H9 (cell line): ENCODE measurements at regions not wholly inside any gene's neighbourhood (a gene's known extent, or its start where the extent isn't known, plus 50 kb on each side); places are given as distances from the start of the nearest gene placed in this dataset.

Source experiments
- DNase-seq: peaks from one replicate; pipeline ENCODE4 v3.0.0-alpha.2; 2017
- H2AFZ ChIP-seq: one replicate; pipeline ENCODE4 v1.6.1; 2013; ENCODE audit warnings: mild to moderate bottlenecking, low read length, control low read depth, moderate library complexity
- H2AK5ac ChIP-seq: 2 replicates; pipeline ENCODE4 v1.6.1; 2013; ENCODE audit warnings: low read length, control low read depth, mixed read lengths; ENCODE audit not compliant: insufficient read length
- H2BK120ac ChIP-seq: one replicate; pipeline ENCODE4 v1.6.1; 2013; ENCODE audit warnings: low read depth, mild to moderate bottlenecking, low read length, control low read depth, inconsistent platforms; ENCODE audit not compliant: poor library complexity, severe bottlenecking
- H2BK12ac ChIP-seq: 2 replicates; pipeline ENCODE4 v1.6.1; 2013; ENCODE audit warnings: low read length, control low read depth, mixed read lengths, low read depth; ENCODE audit not compliant: insufficient read length
- H2BK15ac ChIP-seq: 2 replicates; pipeline ENCODE4 v1.6.1; 2013; ENCODE audit warnings: low read depth, low read length, control low read depth
- H2BK20ac ChIP-seq: one replicate; pipeline ENCODE4 v1.6.1; 2013; ENCODE audit warnings: low read depth, mild to moderate bottlenecking, low read length, control low read depth, inconsistent platforms; ENCODE audit not compliant: poor library complexity, severe bottlenecking
- H2BK5ac ChIP-seq: 2 replicates; pipeline ENCODE4 v1.6.1; 2013; ENCODE audit warnings: low read length, control low read depth, mixed read lengths; ENCODE audit not compliant: insufficient read length
- H3K14ac ChIP-seq: 2 replicates; pipeline ENCODE4 v1.6.1; 2013; ENCODE audit warnings: low read length, control low read depth; ENCODE audit not compliant: insufficient read depth
- H3K18ac ChIP-seq: 2 replicates; pipeline ENCODE4 v1.6.1; 2013; ENCODE audit warnings: low read depth, mild to moderate bottlenecking, mixed read lengths, low read length, control low read depth; ENCODE audit not compliant: insufficient read length
- H3K23ac ChIP-seq: 2 replicates; pipeline ENCODE4 v1.6.1; 2013; ENCODE audit warnings: low read length, control low read depth, mixed read lengths, low read depth; ENCODE audit not compliant: insufficient read length
- H3K23me2 ChIP-seq: 2 replicates; pipeline ENCODE4 v1.6.1; 2013; ENCODE audit warnings: low read depth, mild to moderate bottlenecking, mixed read lengths, low read length, control low read depth; ENCODE audit not compliant: insufficient read length, poor library complexity, severe bottlenecking
- H3K27ac ChIP-seq: 2 replicates; pipeline ENCODE4 v1.5.1; 2013; ENCODE audit warnings: low read length, control low read depth, mixed read lengths, low read depth; ENCODE audit not compliant: insufficient read length
- H3K27me3 ChIP-seq: 2 replicates; pipeline ENCODE4 v1.6.1; 2013; ENCODE audit warnings: low read length, control low read depth, inconsistent platforms; ENCODE audit not compliant: insufficient read depth
- H3K4ac ChIP-seq: 2 replicates; pipeline ENCODE4 v1.6.1; 2013; ENCODE audit warnings: low read depth, mild to moderate bottlenecking, control low read depth, inconsistent platforms, low read length, moderate library complexity
- H3K4me1 ChIP-seq: 2 replicates; pipeline ENCODE4 v1.6.1; 2013; ENCODE audit warnings: low read length, control low read depth, inconsistent platforms; ENCODE audit not compliant: insufficient read depth
- H3K4me2 ChIP-seq: 2 replicates; pipeline ENCODE4 v1.6.1; 2013; ENCODE audit warnings: low read length, control low read depth, mixed read lengths; ENCODE audit not compliant: insufficient read length, insufficient read depth
- H3K56ac ChIP-seq: 2 replicates; pipeline ENCODE4 v1.6.1; 2013; ENCODE audit warnings: low read depth, mild to moderate bottlenecking, mixed read lengths, low read length, control low read depth; ENCODE audit not compliant: insufficient read length
- H3K79me1 ChIP-seq: 2 replicates; pipeline ENCODE4 v1.6.1; 2013; ENCODE audit warnings: low read depth, mild to moderate bottlenecking, moderate library complexity, low read length, control low read depth, inconsistent platforms; ENCODE audit not compliant: insufficient read depth, poor library complexity, severe bottlenecking
- H3K79me2 ChIP-seq: 2 replicates; pipeline ENCODE4 v1.6.1; 2013; ENCODE audit warnings: low read length, control low read depth, inconsistent platforms; ENCODE audit not compliant: insufficient read depth
- H3K9ac ChIP-seq: 2 replicates; pipeline ENCODE4 v1.6.1; 2013; ENCODE audit warnings: low read length, control low read depth, mixed read lengths; ENCODE audit not compliant: insufficient read length; ENCODE audit errors: extremely low read depth
- H3K9me3 ChIP-seq: one replicate; pipeline ENCODE4 v1.6.1; 2013; ENCODE audit warnings: low read depth, low read length, inconsistent platforms; ENCODE audit not compliant: control insufficient read depth
- H3T11ph ChIP-seq: one replicate; pipeline ENCODE4 v1.6.1; 2013; ENCODE audit warnings: mild to moderate bottlenecking, low read length, control low read depth, inconsistent platforms
- H4K20me1 ChIP-seq: one replicate; pipeline ENCODE4 v1.6.1; 2013; ENCODE audit not compliant: control insufficient read depth, insufficient read length, insufficient read depth
- H4K5ac ChIP-seq: 2 replicates; pipeline ENCODE4 v1.6.1; 2013; ENCODE audit warnings: low read depth, mild to moderate bottlenecking, mixed read lengths, low read length, control low read depth; ENCODE audit not compliant: insufficient read length
- H4K8ac ChIP-seq: replicated peaks from 2 replicates; pipeline ENCODE4 v1.6.1; 2013; ENCODE audit warnings: low read length, control low read depth, mixed read lengths, low read depth; ENCODE audit not compliant: insufficient read length
- H4K91ac ChIP-seq: 2 replicates; pipeline ENCODE4 v1.6.1; 2013; ENCODE audit warnings: low read depth, mild to moderate bottlenecking, moderate library complexity, mixed read lengths, low read length, control low read depth; ENCODE audit not compliant: insufficient read length
- H3K27ac Mint-ChIP-seq, 3 experiments: 2 replicates in 2 of 3; 3 replicates in 1 of 3; pipeline ENCODE4 v1.8.0; 2020 to 2021; ENCODE audit warnings: mixed read lengths in 3 of 3, mild to moderate bottlenecking in 1 of 3, moderate library complexity in 1 of 3
- H3K27me3 Mint-ChIP-seq: 2 replicates; pipeline ENCODE4 v1.8.0; 2021; ENCODE audit warnings: low read depth, mild to moderate bottlenecking, moderate library complexity, mixed read lengths
- H3K36me3 Mint-ChIP-seq, 3 experiments: 2 replicates in 2 of 3; 3 replicates in 1 of 3; pipeline ENCODE4 v1.8.0; 2020 to 2021; ENCODE audit warnings: low read depth in 3 of 3, mixed read lengths in 3 of 3; ENCODE audit not compliant: insufficient read depth in 1 of 3
- H3K4me1 Mint-ChIP-seq, 2 experiments: 2 replicates each; pipeline ENCODE4 v1.8.0; 2020; ENCODE audit warnings: mixed read lengths in 2 of 2
- H3K4me3 Mint-ChIP-seq, 2 experiments: 2 replicates in 1 of 2; 3 replicates in 1 of 2; pipeline ENCODE4 v1.8.0; 2020 to 2021; ENCODE audit warnings: mild to moderate bottlenecking in 2 of 2, mixed read lengths in 2 of 2, moderate library complexity in 1 of 2
- H3K9me3 Mint-ChIP-seq, 2 experiments: 2 replicates in 1 of 2; 3 replicates in 1 of 2; pipeline ENCODE4 v1.8.0; 2020; ENCODE audit warnings: mild to moderate bottlenecking in 2 of 2, mixed read lengths in 2 of 2, moderate library complexity in 1 of 2
- WGBS: extraction: QIAGEN DNeasy Blood & Tissue Kit; methylation state at CpG from one replicate; pipeline ENCODE4 v1.1.7; 2013; ENCODE audit warnings: missing lambda C conversion rate, low lambda C conversion rate, mixed read lengths; ENCODE audit not compliant: insufficient read length; ENCODE audit errors: extremely low coverage; 5-methylcytosine and 5-hydroxymethylcytosine counted together
- TF ChIP-seq, protein P1 (sequence below): fragments of 200-600 bp; sonication (generic); conservative IDR thresholded peaks from 3 replicates; pipeline ENCODE4 v1.8.0; 2021; ENCODE audit warnings: antibody characterized with exemption, mild to moderate bottlenecking

DNA sequence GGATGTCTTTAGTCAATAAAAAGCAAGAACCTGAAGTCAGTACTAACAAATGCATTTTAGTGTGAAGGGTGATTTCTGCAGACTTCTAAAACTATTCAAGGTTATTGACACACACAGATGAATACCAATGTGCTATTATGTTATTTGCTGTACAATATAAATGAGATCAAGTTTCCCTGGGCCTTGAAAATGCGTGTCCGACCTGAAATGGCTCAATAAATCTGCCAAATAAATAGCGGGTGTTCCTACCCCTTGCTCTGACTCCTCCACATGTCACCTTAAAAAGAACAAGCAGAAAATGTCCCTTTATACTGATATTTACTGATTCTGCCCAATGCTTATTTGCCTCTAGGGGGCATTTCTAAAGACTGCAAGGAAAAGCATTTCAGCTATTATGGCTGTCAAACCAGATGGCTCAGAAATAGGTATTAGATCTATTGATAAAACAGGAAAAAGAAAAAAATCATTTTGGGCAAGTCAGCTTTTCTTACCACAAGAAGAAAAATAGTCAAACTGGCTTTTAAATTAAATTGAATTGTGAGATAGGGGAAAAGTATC is 367.3 kb upstream of the KITLG start:
- Histone ChIP-seq H3K4ac (no peak overlapping the region), H3K23ac (no peak overlapping the region), H3K18ac (no peak overlapping the region), H4K5ac (no peak overlapping the region), H3K23me2 (no peaks in the 10 kb centered on the region), H2AK5ac (no peak overlapping the region), H3K9ac (no peak overlapping the region), H4K91ac (no peak overlapping the region), H3K56ac (no peak overlapping the region), H4K20me1 (no peaks in the 10 kb centered on the region), H3K27ac (no peak overlapping the region), H3K4me1 (peaks cover 8% of the 10 kb centered on the region), H3K79me1 (no peaks in the 10 kb centered on the region), H3T11ph (no peak overlapping the region), H2BK5ac (no peak overlapping the region), H2BK12ac (no peak overlapping the region), H2BK20ac (no peak overlapping the region), H3K4me2 (no peak overlapping the region), H4K8ac (no peak overlapping the region), H2AFZ (no peak overlapping the region), H2BK15ac (no peak overlapping the region), H2BK120ac (no peak overlapping the region), H3K27me3 (peaks cover 6% of the 10 kb centered on the region; the same call in 1 of the 2 replicates), H3K9me3 (no peaks in the 10 kb centered on the region), H3K79me2 (no peaks in the 10 kb centered on the region), H3K14ac (no peak overlapping the region)
- Mint-ChIP-seq H3K36me3 (peaks cover 0 to 11% (median 2%) of the 10 kb centered on the region in 3 experiments; a peak in 4 of 7 replicates), H3K4me1 (peaks cover 28 to 43% of the 10 kb centered on the region in 2 experiments), H3K27me3 (peaks cover 31% of the 10 kb centered on the region), H3K27ac (no peak overlapping the region), H3K9me3 (peaks cover 6 to 20% of the 10 kb centered on the region in 2 experiments; a peak in 4 of 5 replicates), H3K4me3 (no peak overlapping the region)
- TF ChIP-seq, protein P1, sequence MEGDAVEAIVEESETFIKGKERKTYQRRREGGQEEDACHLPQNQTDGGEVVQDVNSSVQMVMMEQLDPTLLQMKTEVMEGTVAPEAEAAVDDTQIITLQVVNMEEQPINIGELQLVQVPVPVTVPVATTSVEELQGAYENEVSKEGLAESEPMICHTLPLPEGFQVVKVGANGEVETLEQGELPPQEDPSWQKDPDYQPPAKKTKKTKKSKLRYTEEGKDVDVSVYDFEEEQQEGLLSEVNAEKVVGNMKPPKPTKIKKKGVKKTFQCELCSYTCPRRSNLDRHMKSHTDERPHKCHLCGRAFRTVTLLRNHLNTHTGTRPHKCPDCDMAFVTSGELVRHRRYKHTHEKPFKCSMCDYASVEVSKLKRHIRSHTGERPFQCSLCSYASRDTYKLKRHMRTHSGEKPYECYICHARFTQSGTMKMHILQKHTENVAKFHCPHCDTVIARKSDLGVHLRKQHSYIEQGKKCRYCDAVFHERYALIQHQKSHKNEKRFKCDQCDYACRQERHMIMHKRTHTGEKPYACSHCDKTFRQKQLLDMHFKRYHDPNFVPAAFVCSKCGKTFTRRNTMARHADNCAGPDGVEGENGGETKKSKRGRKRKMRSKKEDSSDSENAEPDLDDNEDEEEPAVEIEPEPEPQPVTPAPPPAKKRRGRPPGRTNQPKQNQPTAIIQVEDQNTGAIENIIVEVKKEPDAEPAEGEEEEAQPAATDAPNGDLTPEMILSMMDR, result peak; percentile 48; the same call in 2 of the 3 replicates
- no CpG with 5 or more reads among the region's 3 CpGs for WGBS
- no peak for DNase-seq
